GM21367 (cell line): ENCODE measurements at regions not wholly inside any gene's neighbourhood (a gene's known extent, or its start where the extent isn't known, plus 50 kb on each side); places are given as distances from the start of the nearest gene placed in this dataset.
"Not testable (repeated sequence)": the region's sequence is repeated elsewhere in the genome, so short reads cannot be mapped to it uniquely, and the experiment has no call there.

Experiments used
- ATAC-seq: cut with Tn5 transposase; IDR thresholded peaks from one replicate; pipeline ENCODE4 v1.9.1; 2021; ENCODE audit not compliant: unreplicated experiment

DNA sequence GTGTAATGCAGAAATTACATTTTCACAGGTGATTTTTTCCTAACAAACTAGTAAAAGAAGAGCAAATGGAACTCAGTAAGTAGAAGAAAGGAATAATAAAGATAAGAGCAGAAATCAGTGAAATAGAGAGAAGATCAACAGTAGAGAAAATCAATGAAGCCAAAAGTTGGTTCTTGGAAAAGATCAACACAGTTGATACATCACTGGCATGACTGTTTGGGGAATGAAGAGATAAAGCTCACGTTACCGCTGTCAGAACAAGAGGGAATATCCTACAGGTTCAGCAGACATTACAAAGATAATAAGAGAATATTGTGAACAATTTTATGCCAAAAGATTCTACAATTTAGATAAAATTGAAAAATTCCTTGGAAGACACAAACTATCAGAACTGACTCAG is 146.4 kb downstream of the ACTR3B start:
- ATAC-seq = no peak

DNA sequence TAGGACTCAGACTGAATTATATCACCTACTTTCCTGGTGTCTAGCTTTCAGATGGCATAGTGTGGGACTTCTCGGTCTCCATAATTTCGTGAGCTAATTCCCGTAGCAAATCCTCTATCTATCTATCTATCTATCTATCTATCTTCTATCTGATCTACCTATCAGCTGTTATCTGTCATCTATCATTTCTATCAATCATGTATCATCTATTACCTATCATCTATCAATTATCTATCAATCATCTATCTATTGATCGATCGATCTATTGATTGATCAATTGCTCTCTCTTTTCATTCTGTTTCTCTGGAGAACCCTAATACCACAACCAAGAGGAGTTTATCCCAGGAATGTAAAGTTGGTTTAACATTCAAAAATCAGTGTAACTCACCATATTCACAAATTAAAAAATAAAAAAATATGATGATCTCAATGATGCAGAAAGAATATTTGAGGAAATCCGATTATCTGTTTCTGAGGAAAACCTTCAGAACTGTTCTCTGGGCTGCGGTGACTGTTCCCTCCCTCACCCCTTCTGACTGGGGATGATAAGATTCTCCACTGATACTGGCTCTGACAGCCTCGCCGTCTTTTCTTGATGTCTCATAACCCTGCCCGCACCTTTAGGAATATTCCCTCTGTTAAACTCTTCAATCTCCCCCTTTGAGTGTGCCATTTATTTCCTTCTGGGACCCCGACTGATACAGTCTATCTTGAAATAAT is 147.7 kb downstream of the ACTR3B start:
- ATAC-seq = no peak

DNA sequence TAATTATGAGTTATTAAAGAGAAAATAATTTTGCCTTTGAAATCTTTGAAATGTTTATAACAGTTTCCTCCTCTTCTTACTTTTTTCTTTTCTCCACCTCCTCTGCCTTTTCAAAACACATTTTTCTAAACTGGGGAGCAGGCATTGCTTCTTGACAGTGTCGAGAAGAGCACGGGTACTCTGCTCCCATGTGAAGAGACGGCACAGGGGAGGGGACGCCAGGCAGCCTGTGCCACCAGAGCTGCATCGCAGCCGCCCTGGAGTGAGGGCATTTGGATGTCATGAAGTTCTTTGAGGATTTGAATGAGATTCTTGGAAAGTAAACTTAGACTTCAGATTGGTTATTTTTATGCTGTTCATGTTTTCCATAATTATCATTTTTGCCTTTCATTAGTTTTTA is 149.7 kb downstream of the ACTR3B start:
- ATAC-seq = no peak

DNA sequence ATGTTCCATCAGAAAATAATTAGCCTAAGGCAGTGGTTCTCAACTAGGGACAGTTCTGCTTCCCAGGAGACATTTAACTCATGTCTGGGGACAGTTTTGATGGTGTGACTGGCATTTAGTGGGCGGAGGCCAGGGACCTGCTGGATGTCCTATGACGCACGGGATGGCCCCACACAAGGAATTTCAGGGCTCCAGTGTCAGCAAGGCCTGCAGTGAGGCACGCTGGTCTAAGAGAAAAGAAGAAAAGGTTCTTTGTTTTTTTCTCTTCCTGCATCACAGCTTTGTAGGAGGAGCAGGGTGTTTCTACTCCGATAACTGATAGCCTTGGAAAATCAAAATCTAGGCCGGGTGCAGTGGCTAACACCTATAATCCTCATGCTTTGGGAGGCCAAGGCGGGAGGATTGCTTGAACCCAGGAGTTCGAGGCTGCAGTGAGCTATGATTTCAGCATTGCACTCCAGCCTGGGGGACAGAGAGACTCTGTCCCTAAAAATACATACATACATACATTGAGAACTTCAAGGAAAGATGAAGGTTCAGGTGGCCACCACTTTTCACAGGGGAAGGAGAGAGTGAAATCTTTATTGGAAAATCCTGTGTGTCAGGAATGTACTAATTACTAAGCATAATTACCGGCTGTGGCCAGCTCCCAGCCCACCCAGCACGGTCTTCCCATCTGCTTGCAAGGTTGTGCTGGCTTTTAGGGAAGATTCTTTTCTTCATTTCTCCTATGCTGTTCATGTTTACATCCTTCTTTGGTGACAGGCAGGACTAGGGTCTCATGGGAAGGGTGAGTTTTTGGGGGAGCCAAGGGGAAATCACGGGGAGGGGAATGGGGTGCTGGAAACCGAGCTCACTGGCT is 150.4 kb downstream of the ACTR3B start:
- ATAC-seq = no peak

DNA sequence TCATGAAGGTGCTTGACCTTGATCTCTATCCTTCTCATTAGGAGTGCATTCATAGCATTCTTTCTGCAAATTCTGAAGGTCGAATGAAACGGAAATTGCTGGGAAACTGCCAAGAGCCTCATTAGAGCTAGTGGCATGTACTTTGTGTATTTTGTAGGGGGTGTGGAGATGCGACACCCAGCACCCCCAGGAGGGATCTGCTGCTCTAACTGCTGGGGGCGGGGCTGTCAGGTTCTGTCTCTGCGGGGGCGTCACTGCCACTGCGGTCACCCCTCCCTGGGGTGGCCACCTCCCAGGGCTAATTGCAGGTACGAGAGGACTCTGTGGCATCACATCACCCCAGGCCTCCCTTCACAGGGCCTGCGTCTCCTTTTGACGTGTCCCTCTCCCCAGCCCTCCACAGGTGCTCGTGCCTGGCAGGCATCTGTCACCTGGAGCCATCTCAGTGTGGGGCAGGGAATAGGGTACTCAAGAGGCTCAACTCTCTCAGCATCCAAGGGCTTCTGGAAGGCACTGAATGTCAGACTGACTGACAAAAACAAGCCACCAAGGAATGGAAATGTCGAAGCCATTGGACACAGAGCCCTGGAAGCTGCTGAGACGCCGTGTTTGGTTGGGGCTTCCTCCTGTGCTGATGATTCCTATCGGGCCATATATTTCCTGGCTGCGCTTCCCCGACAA is 151.1 kb downstream of the ACTR3B start:
- ATAC-seq = no peak

DNA sequence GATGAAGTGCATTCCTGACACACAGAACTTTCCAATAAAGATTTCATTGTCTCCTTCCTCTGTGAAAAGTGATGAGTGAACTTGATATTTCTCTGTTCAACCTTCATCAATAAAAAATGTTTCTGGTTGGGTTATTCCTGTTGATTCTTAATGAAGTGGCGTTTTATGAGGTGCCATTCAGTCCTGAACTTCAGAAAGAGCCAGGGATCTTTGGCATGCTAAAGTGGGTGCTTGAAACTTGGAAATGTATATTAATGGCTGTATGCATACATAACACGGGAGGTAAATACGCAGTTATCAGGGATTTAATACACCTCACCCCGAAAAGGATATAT is 151.6 kb downstream of the ACTR3B start:
- no peak for ATAC-seq

DNA sequence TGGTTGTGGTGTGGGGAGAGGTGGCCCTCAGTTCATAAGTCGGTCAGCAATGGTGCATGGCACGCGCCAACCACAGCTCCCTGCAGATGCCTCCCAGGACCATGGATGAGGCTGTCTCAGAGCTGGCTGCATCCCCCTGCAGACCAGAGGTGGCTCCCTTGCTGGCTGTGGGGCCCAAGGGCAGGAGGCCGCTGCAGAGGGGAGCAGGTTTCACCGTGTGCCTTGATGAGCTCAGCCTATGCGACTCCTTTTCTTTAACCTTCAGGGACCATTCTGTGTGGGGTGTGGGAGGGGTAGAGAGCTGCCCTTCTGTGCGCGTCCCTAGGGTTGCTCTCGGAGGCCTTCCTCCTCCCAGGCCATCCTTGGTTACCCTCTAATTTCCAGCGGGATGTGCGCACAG is 152.4 kb downstream of the ACTR3B start:
- no peak for ATAC-seq

DNA sequence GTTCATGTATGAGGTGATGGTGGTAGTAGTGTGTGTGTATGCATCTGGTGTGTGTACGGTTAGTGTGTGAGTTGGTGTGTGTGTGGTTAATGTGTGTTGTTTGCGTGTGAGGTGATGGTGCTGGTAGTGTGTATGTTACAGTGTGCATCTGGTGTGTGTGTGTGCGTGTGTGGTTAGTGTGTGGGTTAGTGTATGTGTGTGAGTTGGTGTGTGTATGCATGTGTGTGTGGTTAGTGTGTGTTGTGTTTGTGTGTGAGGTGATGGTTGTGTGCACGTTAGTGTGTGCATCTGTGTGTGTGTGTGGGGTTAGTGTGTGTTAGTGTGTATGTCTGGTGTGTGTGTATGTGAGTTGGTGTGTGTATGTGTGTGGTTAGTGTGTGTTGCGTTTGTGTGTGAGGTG is 153.0 kb downstream of the ACTR3B start:
- ATAC-seq = no peak

DNA sequence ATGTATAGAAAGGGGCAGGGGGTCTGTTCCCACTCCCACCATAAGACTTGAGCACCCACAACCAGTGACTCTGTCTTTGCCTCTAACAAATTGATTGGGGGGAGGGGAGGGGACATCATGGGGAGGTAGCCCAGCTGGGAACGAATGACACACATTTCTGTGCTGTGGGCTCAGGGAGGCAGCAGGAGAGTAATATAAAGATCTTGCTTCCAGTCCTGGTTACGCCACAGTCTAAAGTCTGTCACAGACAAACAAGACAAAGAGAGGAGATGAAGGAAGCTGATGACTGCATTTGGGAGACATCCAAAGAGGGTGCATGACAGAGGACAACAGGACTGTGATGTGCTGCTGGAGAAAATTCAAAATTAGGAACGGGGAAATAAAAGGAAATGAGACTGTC is 153.9 kb downstream of the ACTR3B start:
- no peak for ATAC-seq

DNA sequence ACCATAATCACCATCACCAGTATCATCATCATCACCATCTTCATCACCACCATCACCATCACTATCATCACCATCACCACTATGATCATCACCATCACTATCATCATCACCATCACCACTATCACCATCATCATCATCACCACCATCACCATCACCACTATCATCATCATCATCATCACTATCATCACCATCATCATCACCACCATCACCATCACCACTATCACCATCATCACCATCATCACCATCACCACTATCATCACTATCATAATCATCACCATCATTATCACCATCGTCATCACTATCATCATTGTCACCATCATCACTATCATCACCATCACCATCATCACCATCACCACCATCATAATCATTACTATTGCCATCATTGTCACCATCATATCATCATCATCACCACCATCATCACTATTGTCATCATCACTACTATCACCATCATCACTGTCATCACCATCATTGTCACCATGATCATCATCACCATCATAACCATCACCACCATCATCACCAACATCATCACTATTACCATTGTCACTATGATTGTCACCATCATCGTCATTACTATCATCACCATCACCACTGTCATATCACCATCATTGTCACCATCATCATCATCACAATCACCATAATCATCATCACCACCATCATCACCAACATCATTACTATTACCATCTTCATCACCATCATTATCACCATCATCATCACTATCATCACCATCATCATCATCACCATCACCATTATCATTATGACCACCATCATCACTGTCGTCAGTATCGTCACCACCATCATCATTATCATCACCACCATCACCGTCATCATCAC is 154.7 kb downstream of the ACTR3B start:
- ATAC-seq = no peak

DNA sequence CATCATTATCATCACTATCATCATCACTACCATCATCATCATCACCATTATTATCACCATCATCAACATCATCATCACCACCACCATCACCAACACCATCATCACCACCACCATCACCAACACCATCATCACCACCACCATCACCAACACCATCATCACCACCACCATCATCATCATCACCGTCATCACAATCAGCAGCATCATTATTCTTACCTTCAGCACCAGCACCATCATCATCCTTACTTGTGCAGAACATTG is 155.2 kb downstream of the ACTR3B start:
- not testable (repeated sequence) for ATAC-seq

DNA sequence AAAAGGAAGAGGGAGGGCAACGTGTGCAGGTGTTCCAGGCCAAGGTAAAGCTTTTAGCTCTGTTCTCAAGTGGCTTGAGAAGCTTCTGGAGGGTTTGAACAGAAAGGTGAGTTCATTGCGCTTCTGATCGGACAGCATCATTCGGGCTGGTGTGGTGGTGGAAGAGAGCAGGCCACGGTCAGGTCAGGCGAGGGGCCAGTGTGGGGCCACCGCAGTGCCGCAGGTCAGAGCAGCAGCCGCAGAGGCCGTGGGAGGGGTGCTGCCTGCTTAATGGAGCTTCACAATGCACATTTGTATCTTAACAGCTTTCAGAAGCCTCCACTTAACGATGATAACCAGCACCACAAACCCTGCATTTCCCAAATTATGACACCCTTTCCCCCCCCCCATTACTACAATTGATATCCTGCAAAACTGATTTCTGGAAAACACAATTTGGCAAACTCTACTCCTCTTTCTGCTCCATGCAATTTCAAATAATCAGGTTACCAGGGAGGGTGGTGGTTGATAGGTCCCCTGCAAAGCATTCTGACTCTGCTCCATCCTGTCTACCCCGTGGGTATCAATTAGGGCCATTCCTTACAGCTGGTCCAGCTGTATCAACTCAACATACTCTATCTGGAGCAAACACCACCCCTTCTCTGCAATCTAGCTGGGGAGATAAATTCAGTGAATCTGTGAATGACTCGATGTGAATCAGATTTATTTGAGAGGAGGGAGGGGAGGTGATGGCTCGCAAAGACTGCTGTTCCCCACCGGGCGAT is 162.9 kb downstream of the ACTR3B start:
- ATAC-seq = no peak

DNA sequence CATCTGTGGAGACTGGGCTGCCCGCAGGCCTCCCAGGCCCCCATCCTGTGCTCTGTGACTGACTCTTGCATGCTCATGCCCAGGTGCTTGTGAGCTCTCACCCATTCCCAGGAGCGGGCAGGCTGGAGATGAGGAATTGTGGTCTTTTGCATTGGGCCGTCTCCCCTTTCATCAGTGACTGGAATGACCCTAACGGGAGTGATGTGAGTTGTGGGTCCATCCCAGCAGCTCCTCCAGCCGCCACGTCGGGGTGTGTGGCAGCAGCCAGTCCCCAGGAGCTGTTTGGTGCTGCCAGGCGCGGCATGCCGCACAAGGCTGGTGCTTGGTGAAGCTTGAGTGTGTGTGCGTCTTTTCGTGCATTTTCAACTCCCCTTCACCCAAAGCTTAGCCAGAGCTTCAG is 164.2 kb downstream of the ACTR3B start:
- no peak for ATAC-seq

DNA sequence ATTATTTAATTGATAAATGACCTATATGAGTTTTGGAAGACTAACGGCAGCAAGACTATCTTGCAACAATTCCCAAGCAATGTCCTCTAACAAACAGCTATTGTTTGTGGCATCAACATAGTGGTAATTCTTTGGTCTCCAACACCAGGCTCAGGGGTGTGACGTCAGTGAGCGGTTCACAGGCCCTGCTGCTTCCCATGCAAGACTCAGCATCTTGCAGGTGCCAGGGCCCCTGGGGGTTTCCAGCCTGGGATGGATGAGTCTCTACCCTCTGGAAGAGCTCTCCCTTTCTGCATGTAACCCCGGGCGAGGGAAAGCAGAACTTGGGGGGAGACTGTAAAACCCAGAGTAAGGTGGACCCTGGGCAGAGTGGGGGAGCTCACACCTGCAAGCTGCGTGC is 164.7 kb downstream of the ACTR3B start:
- no peak for ATAC-seq

DNA sequence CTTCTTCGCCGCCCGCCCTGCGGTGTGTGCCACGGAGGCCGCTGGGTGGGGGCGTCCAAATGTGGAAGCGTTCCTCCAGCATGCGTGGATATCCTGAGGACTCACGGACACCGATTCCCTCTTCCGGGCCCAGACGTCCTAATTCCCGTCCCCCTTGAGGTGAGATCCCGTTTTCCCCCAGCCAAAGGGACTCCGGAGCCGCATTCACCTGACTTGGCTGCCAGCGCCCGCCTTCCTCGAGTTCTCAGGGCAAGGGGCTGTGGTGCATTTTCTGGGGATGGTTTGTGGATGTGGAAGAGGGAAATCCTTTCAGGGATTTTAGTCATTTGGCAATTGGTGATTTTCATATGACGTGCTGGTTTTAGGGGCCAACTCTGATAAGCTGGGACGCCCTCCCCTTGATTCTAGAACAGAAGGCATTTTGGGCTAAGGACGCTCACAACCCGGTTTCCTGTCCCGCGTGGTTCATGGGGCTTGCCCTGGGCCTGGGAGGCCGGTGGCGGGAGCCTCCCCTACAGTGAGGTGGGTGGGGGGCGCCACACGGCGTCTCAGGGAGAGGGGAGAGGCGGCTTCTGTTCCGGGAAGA is 165.4 kb downstream of the ACTR3B start:
- no peak for ATAC-seq

DNA sequence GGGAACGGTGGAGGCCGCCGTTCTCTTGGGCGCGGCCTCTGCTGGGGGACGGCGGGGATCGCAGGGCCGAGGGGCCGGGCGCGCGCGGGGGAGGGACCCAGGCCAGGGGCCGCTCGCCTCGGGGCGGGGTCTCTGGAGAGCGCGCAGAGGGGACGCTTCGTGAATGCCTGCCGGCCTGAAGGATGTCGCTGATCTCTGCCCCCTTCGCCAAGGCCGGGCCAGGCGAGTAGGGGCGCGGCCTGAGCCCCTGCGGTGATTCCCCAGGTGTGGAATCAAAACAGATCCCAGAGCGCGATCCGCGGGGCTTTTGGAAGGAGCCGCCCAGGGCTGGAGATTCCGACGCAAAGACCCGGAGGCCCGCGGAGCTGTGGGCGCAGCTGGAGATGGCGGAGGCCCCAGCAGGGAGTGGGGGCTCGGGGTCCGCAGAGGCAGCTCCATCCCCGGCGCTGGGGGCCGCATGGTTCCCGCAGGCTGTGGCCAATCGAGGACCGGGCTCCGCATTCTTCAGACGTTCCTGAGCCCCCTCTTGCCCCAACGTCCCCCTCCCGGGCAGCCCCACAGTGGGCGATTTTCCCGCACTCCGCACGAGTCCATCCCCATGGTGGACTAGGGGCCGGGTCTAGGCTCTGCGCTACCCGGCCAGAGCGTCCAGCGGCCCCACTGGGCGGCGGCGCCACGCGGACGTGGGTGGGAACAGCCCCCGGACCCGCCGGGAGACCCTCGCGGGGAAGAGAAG is 166.0 kb downstream of the ACTR3B start:
- no peak for ATAC-seq

DNA sequence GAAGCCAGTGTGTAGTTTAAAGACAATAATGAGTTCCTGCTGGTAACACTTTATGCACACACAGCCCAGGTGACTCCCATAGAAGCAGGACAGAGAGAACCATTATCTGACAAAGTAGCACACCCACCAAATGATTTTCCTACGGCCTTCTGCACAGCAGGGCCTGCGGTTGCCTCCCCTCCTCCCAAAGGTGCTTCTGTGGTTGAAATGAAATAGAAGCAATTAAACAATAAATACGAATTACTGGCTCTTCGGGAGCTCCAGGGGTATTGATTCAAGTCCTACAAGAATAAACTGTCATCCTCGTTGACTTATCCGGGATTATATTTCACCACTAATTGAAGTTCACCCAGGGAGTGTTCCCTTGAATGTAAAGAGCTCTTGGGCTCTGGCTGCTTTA is 172.1 kb downstream of the ACTR3B start:
- ATAC-seq = no peak

DNA sequence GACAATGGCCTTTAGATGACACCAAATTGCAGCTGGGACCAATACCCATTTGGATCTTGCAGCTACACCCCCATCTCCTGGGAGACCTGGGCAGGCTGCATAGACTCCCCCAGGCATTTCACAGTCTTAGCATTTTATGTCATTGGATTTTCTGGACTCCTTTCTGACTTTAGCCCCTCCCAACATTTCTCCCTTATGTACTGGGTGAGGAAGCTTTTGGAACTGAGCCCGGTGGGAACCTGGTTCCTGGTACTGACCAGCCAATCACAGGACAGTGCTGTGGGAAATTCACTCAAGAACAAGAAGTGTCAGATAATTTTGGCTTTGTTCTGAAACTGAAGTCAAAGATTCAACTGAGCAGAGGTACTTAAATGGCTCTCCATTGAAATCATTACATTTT is 177.7 kb downstream of the ACTR3B start:
- ATAC-seq = no peak

DNA sequence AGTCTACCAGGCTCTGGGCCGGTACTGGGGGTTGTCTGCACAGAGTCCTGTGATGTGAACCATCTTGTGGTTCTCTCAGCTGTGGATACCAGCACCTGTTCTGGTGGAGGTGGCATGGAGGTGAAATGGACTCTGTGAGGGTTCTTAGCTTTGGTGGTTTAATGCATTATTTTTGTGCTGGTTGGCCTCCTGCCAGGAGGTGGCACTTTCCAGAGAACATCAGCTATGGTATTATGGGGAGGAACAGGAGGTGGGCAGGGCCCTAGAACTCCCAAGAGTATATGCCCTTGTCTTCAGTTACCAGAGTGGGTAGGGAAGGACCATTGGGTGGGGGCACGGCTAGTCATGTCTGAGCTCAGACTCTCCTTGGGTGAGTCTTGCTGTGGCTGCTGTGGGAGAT is 187.1 kb downstream of the ACTR3B start:
- ATAC-seq = not testable (repeated sequence)

DNA sequence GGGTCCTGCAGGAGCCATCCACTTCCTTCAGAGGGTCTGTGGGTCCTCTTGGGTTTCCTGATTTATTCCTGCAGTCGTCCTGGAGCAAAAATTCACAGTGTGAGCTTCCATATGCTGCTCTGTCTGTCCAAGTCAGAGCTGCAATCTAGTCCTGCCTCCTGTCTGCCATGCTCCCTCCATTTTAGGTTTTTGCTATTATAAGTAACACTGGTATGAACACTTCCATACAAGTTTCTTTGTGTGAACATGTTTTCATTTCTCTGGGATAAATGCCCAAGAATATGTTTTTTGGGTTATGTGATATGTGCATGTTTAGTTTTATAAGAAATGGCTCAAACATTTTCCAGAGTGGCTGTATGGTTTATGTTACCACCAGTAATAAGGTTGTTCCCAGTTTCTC is 188.1 kb downstream of the ACTR3B start:
- ATAC-seq = no peak
